ENCODE measurements at regions not wholly inside any gene's neighbourhood (a gene's known extent, or its start where the extent isn't known, plus 50 kb on each side); places are given as distances from the start of the nearest gene placed in this dataset.

- TF ChIP-seq CTCF (IDR thresholded peaks at IDR 0.05; ENCODE audit: low read depth, low read length), result no peak
- TF ChIP-seq EZH2phosphoT487 (IDR thresholded peaks at IDR 0.05; ENCODE audit: low read depth), result no peak
These were observed 856.6 kb downstream of the PLA2G4A start for GRCh38 chr1:187685333-187685732.

Data from OCI-LY3 (cell line).